ENCODE measurements at regions not wholly inside any gene's neighbourhood (a gene's known extent, or its start where the extent isn't known, plus 50 kb on each side); places are given as distances from the start of the nearest gene placed in this dataset.

GRCh38 chr3:25911525-25912295 lies 121.8 kb downstream of the OXSM start (continued):
- TF ChIP-seq E2F2 (CRISPR knock-in tag; IDR thresholded peaks at IDR 0.05; ENCODE audit: borderline replicate concordance), result no peak
- TF ChIP-seq CENPT (CRISPR knock-in tag; IDR thresholded peaks at IDR 0.05; ENCODE audit: low read depth), result no peak
- TF ChIP-seq, protein P1, sequence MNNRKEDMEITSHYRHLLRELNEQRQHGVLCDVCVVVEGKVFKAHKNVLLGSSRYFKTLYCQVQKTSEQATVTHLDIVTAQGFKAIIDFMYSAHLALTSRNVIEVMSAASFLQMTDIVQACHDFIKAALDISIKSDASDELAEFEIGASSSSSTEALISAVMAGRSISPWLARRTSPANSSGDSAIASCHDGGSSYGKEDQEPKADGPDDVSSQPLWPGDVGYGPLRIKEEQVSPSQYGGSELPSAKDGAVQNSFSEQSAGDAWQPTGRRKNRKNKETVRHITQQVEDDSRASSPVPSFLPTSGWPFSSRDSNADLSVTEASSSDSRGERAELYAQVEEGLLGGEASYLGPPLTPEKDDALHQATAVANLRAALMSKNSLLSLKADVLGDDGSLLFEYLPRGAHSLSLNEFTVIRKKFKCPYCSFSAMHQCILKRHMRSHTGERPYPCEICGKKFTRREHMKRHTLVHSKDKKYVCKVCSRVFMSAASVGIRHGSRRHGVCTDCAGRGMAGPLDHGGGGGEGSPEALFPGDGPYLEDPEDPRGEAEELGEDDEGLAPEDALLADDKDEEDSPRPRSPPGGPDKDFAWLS (CRISPR knock-in tag; IDR thresholded peaks at IDR 0.05; ENCODE audit: borderline replicate concordance), result no peak
- no peak for TF ChIP-seq ELF4 (CRISPR knock-in tag; IDR thresholded peaks at IDR 0.05; ENCODE audit: borderline replicate concordance)

- intact Hi-C loops (cut with micrococcal nuclease; ENCODE audit: unreplicated experiment) (no loop called here), in situ Hi-C loops (cut with HindIII; ENCODE audit: extremely low pct_ligation_motif_present, low pct_unique_long_range_greater_than_20kb) (no loop called here)
- no peaks in the 10 kb centered on the region for H3K9me3 ChIP-seq (ENCODE audit: low read length)
- H3K27me3 ChIP-seq (ENCODE audit: control insufficient read depth in 1 of 2, insufficient read depth in 2 of 2, low read length in 2 of 2), result no peaks in the 10 kb centered on the region
- TF ChIP-seq GATAD2A (CRISPR knock-in tag; IDR thresholded peaks at IDR 0.05), result no peak
- TF ChIP-seq SMAD1 (CRISPR knock-in tag; IDR thresholded peaks at IDR 0.05; ENCODE audit: borderline replicate concordance, low read depth), result no peak
- TF ChIP-seq AHR (CRISPR knock-in tag; IDR thresholded peaks at IDR 0.05), result no peak
- TF ChIP-seq, protein P2, sequence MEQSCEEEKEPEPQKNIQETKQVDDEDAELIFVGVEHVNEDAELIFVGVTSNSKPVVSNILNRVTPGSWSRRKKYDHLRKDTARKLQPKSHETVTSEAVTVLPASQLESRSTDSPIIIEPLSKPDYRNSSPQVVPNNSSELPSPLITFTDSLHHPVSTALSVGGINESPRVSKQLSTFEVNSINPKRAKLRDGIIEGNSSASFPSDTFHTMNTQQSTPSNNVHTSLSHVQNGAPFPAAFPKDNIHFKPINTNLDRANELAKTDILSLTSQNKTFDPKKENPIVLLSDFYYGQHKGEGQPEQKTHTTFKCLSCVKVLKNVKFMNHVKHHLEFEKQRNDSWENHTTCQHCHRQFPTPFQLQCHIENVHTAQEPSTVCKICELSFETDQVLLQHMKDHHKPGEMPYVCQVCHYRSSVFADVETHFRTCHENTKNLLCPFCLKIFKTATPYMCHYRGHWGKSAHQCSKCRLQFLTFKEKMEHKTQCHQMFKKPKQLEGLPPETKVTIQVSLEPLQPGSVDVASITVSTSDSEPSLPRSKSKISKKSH (CRISPR knock-in tag; IDR thresholded peaks at IDR 0.05; ENCODE audit: borderline replicate concordance), result no peak
- TF ChIP-seq, protein P3, sequence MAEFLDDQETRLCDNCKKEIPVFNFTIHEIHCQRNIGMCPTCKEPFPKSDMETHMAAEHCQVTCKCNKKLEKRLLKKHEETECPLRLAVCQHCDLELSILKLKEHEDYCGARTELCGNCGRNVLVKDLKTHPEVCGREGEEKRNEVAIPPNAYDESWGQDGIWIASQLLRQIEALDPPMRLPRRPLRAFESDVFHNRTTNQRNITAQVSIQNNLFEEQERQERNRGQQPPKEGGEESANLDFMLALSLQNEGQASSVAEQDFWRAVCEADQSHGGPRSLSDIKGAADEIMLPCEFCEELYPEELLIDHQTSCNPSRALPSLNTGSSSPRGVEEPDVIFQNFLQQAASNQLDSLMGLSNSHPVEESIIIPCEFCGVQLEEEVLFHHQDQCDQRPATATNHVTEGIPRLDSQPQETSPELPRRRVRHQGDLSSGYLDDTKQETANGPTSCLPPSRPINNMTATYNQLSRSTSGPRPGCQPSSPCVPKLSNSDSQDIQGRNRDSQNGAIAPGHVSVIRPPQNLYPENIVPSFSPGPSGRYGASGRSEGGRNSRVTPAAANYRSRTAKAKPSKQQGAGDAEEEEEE (CRISPR knock-in tag; IDR thresholded peaks at IDR 0.05; ENCODE audit: borderline replicate concordance), result no peak
- TF ChIP-seq, protein P4, sequence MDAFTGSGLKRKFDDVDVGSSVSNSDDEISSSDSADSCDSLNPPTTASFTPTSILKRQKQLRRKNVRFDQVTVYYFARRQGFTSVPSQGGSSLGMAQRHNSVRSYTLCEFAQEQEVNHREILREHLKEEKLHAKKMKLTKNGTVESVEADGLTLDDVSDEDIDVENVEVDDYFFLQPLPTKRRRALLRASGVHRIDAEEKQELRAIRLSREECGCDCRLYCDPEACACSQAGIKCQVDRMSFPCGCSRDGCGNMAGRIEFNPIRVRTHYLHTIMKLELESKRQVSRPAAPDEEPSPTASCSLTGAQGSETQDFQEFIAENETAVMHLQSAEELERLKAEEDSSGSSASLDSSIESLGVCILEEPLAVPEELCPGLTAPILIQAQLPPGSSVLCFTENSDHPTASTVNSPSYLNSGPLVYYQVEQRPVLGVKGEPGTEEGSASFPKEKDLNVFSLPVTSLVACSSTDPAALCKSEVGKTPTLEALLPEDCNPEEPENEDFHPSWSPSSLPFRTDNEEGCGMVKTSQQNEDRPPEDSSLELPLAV (CRISPR knock-in tag; conservative IDR thresholded peaks at IDR 0.05; ENCODE audit: low read depth), result no peak
- ATAC-seq (no peak), DNase-seq (ENCODE audit: low spot score) (no peak), FAIRE-seq (no peak)
- no peak overlapping the region for H3K27ac ChIP-seq (ENCODE audit: extremely low read length, insufficient read depth, low read length)
- H2AFZ ChIP-seq (ENCODE audit: low read length), result no peak overlapping the region
- no peak overlapping the region for H3K4me3 ChIP-seq (replicated peaks in 1 of 3; ENCODE audit: insufficient read depth in 1 of 3, low read depth in 2 of 3, low read length in 3 of 3)
- H3K4me1 ChIP-seq (ENCODE audit: insufficient read depth, low read length), result no peaks in the 10 kb centered on the region
- no peaks in the 10 kb centered on the region for H3K79me2 ChIP-seq (ENCODE audit: insufficient read depth, low read length)
- H4K20me1 ChIP-seq (ENCODE audit: insufficient read depth, low read length), result no peaks in the 10 kb centered on the region
- POLR2A ChIA-PET, result no interaction called here
- H3K36me3 ChIP-seq (replicated peaks in 1 of 2; ENCODE audit: control insufficient read depth in 1 of 2, insufficient read depth in 2 of 2, low read length in 2 of 2), result no peaks in the 10 kb centered on the region
- no TSS peak for BruUV-seq (replicated peaks)
- CTCF ChIA-PET (ENCODE audit: low intra/inter-chr PET ratio, low total read pairs), result no interaction called here
- no peak overlapping the region for H3K4me2 ChIP-seq (ENCODE audit: low read depth, low read length)
- no peak overlapping the region for H3K9ac ChIP-seq (ENCODE audit: insufficient read depth, low read depth, low read length)
Measured at GRCh38 chr3:25913179-25913578, 123.3 kb downstream of the OXSM start.

Data from HepG2 (cell line).